ENCODE measurements at regions not wholly inside any gene's neighbourhood (a gene's known extent, or its start where the extent isn't known, plus 50 kb on each side); places are given as distances from the start of the nearest gene placed in this dataset.

- no peaks in the 10 kb centered on the region for H3K9me3 ChIP-seq
- H3K27ac ChIP-seq (replicated peaks in 1 of 4) = no peak overlapping the region
- no peaks in the 10 kb centered on the region for H3K4me1 ChIP-seq
- TF ChIP-seq EP300 (IDR thresholded peaks at IDR 0.05) = no peak
- TF ChIP-seq CTCF (IDR thresholded peaks at IDR 0.05) = no peak
- TF ChIP-seq POLR2A (IDR thresholded peaks at IDR 0.05; ENCODE audit: low read depth) = no peak
- TF ChIP-seq POLR2AphosphoS5 (IDR thresholded peaks at IDR 0.05) = no peak
- no peak for DNase-seq (ENCODE audit: extremely low spot score)
- intact Hi-C loops (cut with DNase I) = no loop called here
- no peaks in the 10 kb centered on the region for H3K27me3 ChIP-seq
- H3K4me3 ChIP-seq = no peak overlapping the region
- H3K36me3 ChIP-seq = no peaks in the 10 kb centered on the region
Observed at GRCh38 chr3:153903430-153903829, 217.8 kb upstream of the ARHGEF26 start.

DNA sequence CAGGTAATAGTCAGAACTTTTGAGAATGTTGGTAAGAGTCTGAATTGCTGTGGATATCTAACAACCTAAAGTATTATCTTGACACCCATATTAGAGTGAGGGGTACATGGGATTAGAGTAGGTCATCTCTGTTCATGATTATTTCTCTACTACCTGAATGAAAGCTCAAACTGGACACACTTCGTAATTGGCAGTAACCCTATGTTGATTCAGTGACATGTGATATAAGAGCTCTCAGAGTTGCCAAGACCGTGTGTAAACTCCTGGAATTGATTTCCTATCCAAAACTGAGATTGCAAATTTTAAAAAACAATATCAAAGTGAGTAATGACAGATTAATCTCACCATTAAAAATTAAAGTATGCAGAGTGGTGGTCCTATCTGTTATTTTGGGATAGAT lies 214.8 kb upstream of the ARHGEF26 start:
- H3K27ac ChIP-seq (replicated peaks in 1 of 4) = no peak overlapping the region
- no peaks in the 10 kb centered on the region for H3K27me3 ChIP-seq
- H3K4me3 ChIP-seq = no peak overlapping the region
- no peaks in the 10 kb centered on the region for H3K9me3 ChIP-seq
- intact Hi-C loops (cut with DNase I) = no loop called here
- H3K36me3 ChIP-seq = no peaks in the 10 kb centered on the region
- 78% methylated on average over 2 of the region's 2 CpGs for WGBS
- no peak for DNase-seq (ENCODE audit: extremely low spot score)
- peaks cover 0 to 8% (median 0%) of the 10 kb centered on the region in 4 donors for H3K4me1 ChIP-seq
- no peak for TF ChIP-seq CTCF (IDR thresholded peaks at IDR 0.05)
- TF ChIP-seq EP300 (IDR thresholded peaks at IDR 0.05) = no peak
- no peak for TF ChIP-seq POLR2AphosphoS5 (IDR thresholded peaks at IDR 0.05)
- TF ChIP-seq POLR2A (IDR thresholded peaks at IDR 0.05; ENCODE audit: low read depth) = no peak

DNA sequence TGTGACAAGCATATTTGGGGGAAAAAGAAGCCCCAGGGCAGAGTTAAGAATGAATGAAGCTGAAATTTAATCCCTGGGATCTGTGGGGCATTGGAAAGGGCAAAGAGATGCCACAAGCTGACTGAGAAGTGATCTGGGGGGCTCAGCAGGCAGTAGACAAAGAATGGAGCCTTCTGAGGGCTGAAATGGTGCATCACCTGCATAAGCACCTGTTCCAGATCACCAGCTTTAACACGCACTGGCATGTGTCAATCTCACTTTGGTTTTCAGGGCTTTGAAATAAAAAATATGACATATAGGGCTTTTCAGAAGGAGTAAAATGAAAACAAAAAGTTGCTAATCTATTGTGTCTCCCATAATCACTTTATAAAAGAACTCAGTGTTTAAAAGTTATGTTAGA lies 210.8 kb upstream of the ARHGEF26 start:
- Histone ChIP-seq H3K27ac (replicated peaks in 1 of 4) (no peak overlapping the region), H3K27me3 (no peaks in the 10 kb centered on the region), H3K4me3 (no peak overlapping the region), H3K9me3 (no peaks in the 10 kb centered on the region), H3K36me3 (no peaks in the 10 kb centered on the region), H3K4me1 (peaks cover 0 to 8% (median 0%) of the 10 kb centered on the region in 4 donors)
- DNase-seq (ENCODE audit: extremely low spot score) = no peak
- WGBS = 88% methylated on average over 1 of the region's 1 CpG
- no peak for TF ChIP-seq POLR2AphosphoS5 (IDR thresholded peaks at IDR 0.05)
- no peak for TF ChIP-seq POLR2A (IDR thresholded peaks at IDR 0.05; ENCODE audit: low read depth)
- TF ChIP-seq EP300 (IDR thresholded peaks at IDR 0.05) = no peak
- no peak for TF ChIP-seq CTCF (IDR thresholded peaks at IDR 0.05)
- intact Hi-C loops (cut with DNase I) = no loop called here

DNA sequence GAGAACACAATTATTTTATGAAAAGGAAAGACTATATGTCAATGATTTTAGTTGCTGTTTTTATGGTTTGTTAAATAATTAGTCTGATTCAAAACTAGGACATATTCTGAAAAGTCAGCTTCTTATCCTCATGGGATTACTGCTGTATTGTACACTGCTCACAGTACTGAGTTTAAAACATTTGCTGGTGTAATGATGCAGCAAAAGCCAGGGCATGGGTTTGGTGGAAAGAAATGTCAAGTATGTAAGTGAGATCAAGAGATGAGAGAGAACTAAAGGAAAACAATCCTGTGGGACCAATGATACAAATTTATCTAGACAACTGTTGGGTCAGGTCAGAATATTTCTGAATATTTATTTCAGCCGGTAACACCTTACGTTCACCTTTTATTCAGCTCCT lies 210.1 kb upstream of the ARHGEF26 start:
- Histone ChIP-seq H3K4me1 (peaks cover 0 to 8% (median 0%) of the 10 kb centered on the region in 4 donors), H3K27ac (replicated peaks in 1 of 4) (no peak overlapping the region), H3K9me3 (no peaks in the 10 kb centered on the region), H3K27me3 (no peaks in the 10 kb centered on the region), H3K36me3 (no peaks in the 10 kb centered on the region), H3K4me3 (no peak overlapping the region)
- TF ChIP-seq POLR2A (IDR thresholded peaks at IDR 0.05; ENCODE audit: low read depth) = no peak
- no peak for TF ChIP-seq CTCF (IDR thresholded peaks at IDR 0.05)
- TF ChIP-seq POLR2AphosphoS5 (IDR thresholded peaks at IDR 0.05) = no peak
- TF ChIP-seq EP300 (IDR thresholded peaks at IDR 0.05) = no peak
- intact Hi-C loops (cut with DNase I) = no loop called here
- 78% methylated on average over 2 of the region's 2 CpGs for WGBS
- no peak for DNase-seq (ENCODE audit: extremely low spot score)

GRCh38 chr3:153919773-153920172 lies 201.4 kb upstream of the ARHGEF26 start:
- no peaks in the 10 kb centered on the region for H3K9me3 ChIP-seq
- H3K27me3 ChIP-seq = no peaks in the 10 kb centered on the region
- H3K4me3 ChIP-seq = no peak overlapping the region
- intact Hi-C loops (cut with DNase I) = no loop called here
- H3K36me3 ChIP-seq = no peaks in the 10 kb centered on the region
- H3K4me1 ChIP-seq = no peaks in the 10 kb centered on the region
- WGBS = 83% methylated on average over 1 of the region's 1 CpG
- TF ChIP-seq POLR2A (IDR thresholded peaks at IDR 0.05; ENCODE audit: low read depth) (no peak), CTCF (IDR thresholded peaks at IDR 0.05) (no peak), POLR2AphosphoS5 (IDR thresholded peaks at IDR 0.05) (no peak)
- H3K27ac ChIP-seq (replicated peaks in 1 of 4) = no peak overlapping the region
- DNase-seq (ENCODE audit: extremely low spot score) = no peak

Measured in esophagus muscularis mucosa (tissue), 4 donors.